CD4-positive, alpha-beta T cell treated with Interferon gamma for 1 hour (primary cell): ENCODE measurements at regions not wholly inside any gene's neighbourhood (a gene's known extent, or its start where the extent isn't known, plus 50 kb on each side); places are given as distances from the start of the nearest gene placed in this dataset.
"Not testable (repeated sequence)": the region's sequence is repeated elsewhere in the genome, so short reads cannot be mapped to it uniquely, and the experiment has no call there.

ENCODE experiments used
- DNase-seq: peaks from one replicate; pipeline ENCODE4 v3.0.0-alpha.2; 2020

GRCh38 chr3:11739706-11740105 lies 96.0 kb upstream of the VGLL4 start:
- no peak for DNase-seq

- DNase-seq: no peak
These were observed 95.4 kb upstream of the VGLL4 start for GRCh38 chr3:11739123-11739522.

- no peak for DNase-seq
These were observed 94.0 kb upstream of the VGLL4 start for GRCh38 chr3:11737742-11738141.

- DNase-seq: no peak
These were observed 92.6 kb upstream of the VGLL4 start for GRCh38 chr3:11736136-11736833.

GRCh38 chr3:11735638-11736037 lies 91.9 kb upstream of the VGLL4 start:
- no peak for DNase-seq

GRCh38 chr3:11735111-11735510 lies 91.4 kb upstream of the VGLL4 start:
- DNase-seq: not testable (repeated sequence)

- DNase-seq: no peak
These were observed 90.2 kb upstream of the VGLL4 start for GRCh38 chr3:11733914-11734313.

- no peak for DNase-seq
These were observed 83.5 kb upstream of the VGLL4 start for GRCh38 chr3:11727207-11727606.

- DNase-seq: no peak
These were observed 82.4 kb upstream of the VGLL4 start for GRCh38 chr3:11726146-11726545.

GRCh38 chr3:11725340-11725641 lies 81.6 kb upstream of the VGLL4 start:
- not testable (repeated sequence) for DNase-seq

GRCh38 chr3:11724615-11725339 lies 81.1 kb upstream of the VGLL4 start:
- DNase-seq: no peak

GRCh38 chr3:11721479-11721878 lies 77.8 kb upstream of the VGLL4 start:
- no peak for DNase-seq

- DNase-seq: no peak
These were observed 77.2 kb upstream of the VGLL4 start for GRCh38 chr3:11720917-11721411.

GRCh38 chr3:11720304-11720898 lies 76.7 kb upstream of the VGLL4 start:
- DNase-seq: peak; percentile 46

GRCh38 chr3:11719406-11720303 lies 75.9 kb upstream of the VGLL4 start:
- DNase-seq: peak; percentile 74

GRCh38 chr3:11718637-11719405 lies 75.1 kb upstream of the VGLL4 start:
- DNase-seq: no peak

GRCh38 chr3:11717768-11718636 lies 74.3 kb upstream of the VGLL4 start:
- no peak for DNase-seq

- no peak for DNase-seq
These were observed 73.6 kb upstream of the VGLL4 start for GRCh38 chr3:11717301-11717700.

- no peak for DNase-seq
These were observed 73.0 kb upstream of the VGLL4 start for GRCh38 chr3:11716573-11717290.

GRCh38 chr3:11713171-11713570 lies 69.5 kb upstream of the VGLL4 start:
- no peak for DNase-seq

- no peak for DNase-seq
These were observed 68.9 kb upstream of the VGLL4 start for GRCh38 chr3:11712646-11713045.
